GM23338 (cell line): ENCODE measurements at regions not wholly inside any gene's neighbourhood (a gene's known extent, or its start where the extent isn't known, plus 50 kb on each side); places are given as distances from the start of the nearest gene placed in this dataset.

ENCODE experiments used
- CREB1 ChIP-seq: fragments of 250-450 bp; sonication (Bioruptor Pico); IDR thresholded peaks from 2 replicates; pipeline ENCODE4 v1.5.0; 2020; ENCODE audit warnings: low read depth, mild to moderate bottlenecking, moderate library complexity
- EZH2 ChIP-seq: fragments of 200-600 bp; sonication (generic); IDR thresholded peaks from one replicate; pipeline ENCODE4 v1.8.0; 2017; ENCODE audit warnings: antibody characterized with exemption, mild to moderate bottlenecking, low read depth; ENCODE audit not compliant: unreplicated experiment
- EZH2phosphoT487 ChIP-seq: fragments of 200-600 bp; sonication (generic); IDR thresholded peaks from one replicate; pipeline ENCODE4 v1.8.1; 2018; ENCODE audit warnings: antibody characterized with exemption; ENCODE audit not compliant: unreplicated experiment
- JUNB ChIP-seq: IDR thresholded peaks from one replicate; pipeline ENCODE4 v1.6.1; 2016; ENCODE audit warnings: antibody characterized with exemption; ENCODE audit not compliant: unreplicated experiment
- NANOG ChIP-seq: IDR thresholded peaks from 2 replicates; pipeline ENCODE4 v1.6.1; 2016; ENCODE audit warnings: antibody characterized with exemption, borderline replicate concordance
- POLR2AphosphoS5 ChIP-seq: IDR thresholded peaks from 2 replicates; pipeline ENCODE4 v1.6.1; 2016; ENCODE audit warnings: antibody characterized with exemption, low read depth
- TF ChIP-seq, protein P1 (sequence below), 2 experiments: fragments of 200-600 bp in 1 of 2; sonication (generic) in 1 of 2; conservative IDR thresholded peaks; 2 replicates each; pipeline versions ENCODE4 v1.5.1 to v1.6.1; 2016 to 2017; ENCODE audit warnings: antibody characterized with exemption in 2 of 2, low read depth in 2 of 2, mild to moderate bottlenecking in 2 of 2, moderate library complexity in 1 of 2
- TF ChIP-seq, protein P2 (sequence below): IDR thresholded peaks from one replicate; pipeline ENCODE4 v1.6.1; 2018; ENCODE audit warnings: antibody characterized with exemption; ENCODE audit not compliant: unreplicated experiment
- TF ChIP-seq, protein P3 (sequence below): IDR thresholded peaks from 2 replicates; pipeline ENCODE4 v1.6.1; 2016; ENCODE audit warnings: antibody characterized with exemption

DNA sequence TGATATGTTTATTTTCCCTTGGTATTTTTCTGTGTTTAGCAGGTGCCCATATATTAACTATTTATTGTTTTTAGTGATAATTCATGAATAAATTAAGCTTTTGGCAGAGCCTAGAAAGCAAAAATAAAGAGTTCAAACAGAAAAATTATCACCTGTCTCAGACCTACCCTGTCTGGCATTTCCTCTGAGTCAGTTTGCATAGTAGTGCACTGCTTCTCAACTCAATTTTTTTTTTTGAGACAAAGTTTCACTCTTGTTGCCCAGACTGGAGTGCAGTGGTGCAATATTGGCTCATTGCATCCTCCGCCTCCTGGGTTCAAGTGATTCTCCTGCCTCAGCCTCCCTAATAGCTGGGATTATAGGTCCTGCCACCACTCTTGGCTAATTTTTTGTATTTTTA is 793.9 kb downstream of the SUCLG1 start:
- TF ChIP-seq EZH2 (no peak), POLR2AphosphoS5 (no peak), NANOG (no peak), EZH2phosphoT487 (no peak), JUNB (no peak), CREB1 (CRISPR knock-in tag) (no peak)
- TF ChIP-seq, protein P1, sequence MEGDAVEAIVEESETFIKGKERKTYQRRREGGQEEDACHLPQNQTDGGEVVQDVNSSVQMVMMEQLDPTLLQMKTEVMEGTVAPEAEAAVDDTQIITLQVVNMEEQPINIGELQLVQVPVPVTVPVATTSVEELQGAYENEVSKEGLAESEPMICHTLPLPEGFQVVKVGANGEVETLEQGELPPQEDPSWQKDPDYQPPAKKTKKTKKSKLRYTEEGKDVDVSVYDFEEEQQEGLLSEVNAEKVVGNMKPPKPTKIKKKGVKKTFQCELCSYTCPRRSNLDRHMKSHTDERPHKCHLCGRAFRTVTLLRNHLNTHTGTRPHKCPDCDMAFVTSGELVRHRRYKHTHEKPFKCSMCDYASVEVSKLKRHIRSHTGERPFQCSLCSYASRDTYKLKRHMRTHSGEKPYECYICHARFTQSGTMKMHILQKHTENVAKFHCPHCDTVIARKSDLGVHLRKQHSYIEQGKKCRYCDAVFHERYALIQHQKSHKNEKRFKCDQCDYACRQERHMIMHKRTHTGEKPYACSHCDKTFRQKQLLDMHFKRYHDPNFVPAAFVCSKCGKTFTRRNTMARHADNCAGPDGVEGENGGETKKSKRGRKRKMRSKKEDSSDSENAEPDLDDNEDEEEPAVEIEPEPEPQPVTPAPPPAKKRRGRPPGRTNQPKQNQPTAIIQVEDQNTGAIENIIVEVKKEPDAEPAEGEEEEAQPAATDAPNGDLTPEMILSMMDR (conservative IDR thresholded peaks at IDR 0.05; ENCODE audit: low read depth in 2 of 2), result no peak
- TF ChIP-seq, protein P2, sequence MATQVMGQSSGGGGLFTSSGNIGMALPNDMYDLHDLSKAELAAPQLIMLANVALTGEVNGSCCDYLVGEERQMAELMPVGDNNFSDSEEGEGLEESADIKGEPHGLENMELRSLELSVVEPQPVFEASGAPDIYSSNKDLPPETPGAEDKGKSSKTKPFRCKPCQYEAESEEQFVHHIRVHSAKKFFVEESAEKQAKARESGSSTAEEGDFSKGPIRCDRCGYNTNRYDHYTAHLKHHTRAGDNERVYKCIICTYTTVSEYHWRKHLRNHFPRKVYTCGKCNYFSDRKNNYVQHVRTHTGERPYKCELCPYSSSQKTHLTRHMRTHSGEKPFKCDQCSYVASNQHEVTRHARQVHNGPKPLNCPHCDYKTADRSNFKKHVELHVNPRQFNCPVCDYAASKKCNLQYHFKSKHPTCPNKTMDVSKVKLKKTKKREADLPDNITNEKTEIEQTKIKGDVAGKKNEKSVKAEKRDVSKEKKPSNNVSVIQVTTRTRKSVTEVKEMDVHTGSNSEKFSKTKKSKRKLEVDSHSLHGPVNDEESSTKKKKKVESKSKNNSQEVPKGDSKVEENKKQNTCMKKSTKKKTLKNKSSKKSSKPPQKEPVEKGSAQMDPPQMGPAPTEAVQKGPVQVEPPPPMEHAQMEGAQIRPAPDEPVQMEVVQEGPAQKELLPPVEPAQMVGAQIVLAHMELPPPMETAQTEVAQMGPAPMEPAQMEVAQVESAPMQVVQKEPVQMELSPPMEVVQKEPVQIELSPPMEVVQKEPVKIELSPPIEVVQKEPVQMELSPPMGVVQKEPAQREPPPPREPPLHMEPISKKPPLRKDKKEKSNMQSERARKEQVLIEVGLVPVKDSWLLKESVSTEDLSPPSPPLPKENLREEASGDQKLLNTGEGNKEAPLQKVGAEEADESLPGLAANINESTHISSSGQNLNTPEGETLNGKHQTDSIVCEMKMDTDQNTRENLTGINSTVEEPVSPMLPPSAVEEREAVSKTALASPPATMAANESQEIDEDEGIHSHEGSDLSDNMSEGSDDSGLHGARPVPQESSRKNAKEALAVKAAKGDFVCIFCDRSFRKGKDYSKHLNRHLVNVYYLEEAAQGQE, result no peak
- TF ChIP-seq, protein P3, sequence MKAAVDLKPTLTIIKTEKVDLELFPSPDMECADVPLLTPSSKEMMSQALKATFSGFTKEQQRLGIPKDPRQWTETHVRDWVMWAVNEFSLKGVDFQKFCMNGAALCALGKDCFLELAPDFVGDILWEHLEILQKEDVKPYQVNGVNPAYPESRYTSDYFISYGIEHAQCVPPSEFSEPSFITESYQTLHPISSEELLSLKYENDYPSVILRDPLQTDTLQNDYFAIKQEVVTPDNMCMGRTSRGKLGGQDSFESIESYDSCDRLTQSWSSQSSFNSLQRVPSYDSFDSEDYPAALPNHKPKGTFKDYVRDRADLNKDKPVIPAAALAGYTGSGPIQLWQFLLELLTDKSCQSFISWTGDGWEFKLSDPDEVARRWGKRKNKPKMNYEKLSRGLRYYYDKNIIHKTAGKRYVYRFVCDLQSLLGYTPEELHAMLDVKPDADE, result no peak
